Heart right ventricle (tissue), 16 donors: ENCODE measurements at regions not wholly inside any gene's neighbourhood (a gene's known extent, or its start where the extent isn't known, plus 50 kb on each side); places are given as distances from the start of the nearest gene placed in this dataset.

Experiments used
- ATAC-seq, 8 donors: fragments of 200-7000 bp; cut with Tn5 transposase; one replicate each; pipeline ENCODE4 v1.9.1; 2020; ENCODE audit warnings: mild to moderate bottlenecking in 8 of 8, moderate library complexity in 8 of 8, moderate number of reproducible peaks in 1 of 8
- DNase-seq, 2 donors: peaks; one replicate each; pipeline ENCODE4 v3.0.0-alpha.2; 2020
- H3K27ac ChIP-seq, 10 donors: fragments of 200-600 bp; sonication (generic) in 2 of 10; one replicate each; pipeline versions ENCODE4 v1.5.0 to v1.8.0; 2020 to 2022; ENCODE audit warnings: mild to moderate bottlenecking in 3 of 10
- H3K27me3 ChIP-seq, 7 donors: fragments of 200-600 bp; one replicate each; pipeline ENCODE4 v1.8.0; 2021 to 2022; ENCODE audit warnings: mild to moderate bottlenecking in 2 of 7
- H3K36me3 ChIP-seq, 9 donors: fragments of 200-600 bp; sonication (generic) in 1 of 9; one replicate each; pipeline versions ENCODE4 v1.5.0 to v1.8.0; 2020 to 2022; ENCODE audit warnings: mild to moderate bottlenecking in 2 of 9
- H3K4me1 ChIP-seq, 9 donors: fragments of 200-600 bp; sonication (generic) in 1 of 9; one replicate each; pipeline versions ENCODE4 v1.5.0 to v1.8.0; 2020 to 2022; ENCODE audit warnings: mild to moderate bottlenecking in 4 of 9
- H3K4me3 ChIP-seq, 10 donors: fragments of 200-600 bp; sonication (generic) in 2 of 10; one replicate each; pipeline versions ENCODE4 v1.5.0 to v1.8.0; 2020 to 2022; ENCODE audit warnings: mild to moderate bottlenecking in 7 of 10, moderate library complexity in 2 of 10
- H3K9me3 ChIP-seq, 11 donors: fragments of 200-600 bp in 10 of 11; sonication (generic) in 2 of 11; one replicate each; pipeline versions ENCODE4 v1.5.0 to v1.8.0; 2013 to 2022; ENCODE audit warnings: mild to moderate bottlenecking in 2 of 11, control low read depth in 1 of 11, moderate library complexity in 1 of 11
- CTCF ChIP-seq, 9 donors: fragments of 200-600 bp; sonication (generic) in 2 of 9; IDR thresholded peaks; one replicate each; pipeline versions ENCODE4 v1.5.0 to v1.8.0; 2021 to 2022; ENCODE audit warnings: antibody characterized with exemption in 9 of 9, mild to moderate bottlenecking in 5 of 9, moderate library complexity in 1 of 9
- WGBS, 2 donors: extraction: QIAGEN DNeasy Blood & Tissue Kit; methylation state at CpG; one replicate each; pipeline ENCODE4 v1.1.7; 2013; ENCODE audit warnings: inconsistent platforms in 1 of 2; 5-methylcytosine and 5-hydroxymethylcytosine counted together
- intact Hi-C, 10 donors: fragments of 100-400 bp; cut with DNase I; formaldehyde crosslinking; loops; one replicate each; pipeline versions ENCODE4 v1.11.1 to v1.14.2; 2022
- donor health status: Arrhythmogenic right ventricular cardiomyopathy.
- donor health status: ischemic (EF 13 %, LVEDD 7.1; RV severe dilation, severe dysfunction).
- donor health status: healthy with polysubstance abuse.
- donor health status: DM: no; HTN: yes; CAD: no.
- donor health status: DM: no; HTN: no; CAD: no.
- donor health status: ischemic (EF 25% LVEDD 6.9; RV normal size, moderate dysfunction).
- donor health status: ischemic (EF 25% LVEDD 5.7; RV mildly dilated, moderate dysfunction).
- donor health status: healthy.
- donor health status: DM: yes; HTN: yes; CAD: no.
- donor health status: Ischemic cardiomyopathy.
- donor health status: ischemic (EF 35%, LVEDD 5.7; RV mildly dilated, moderate dysfunction).
- donor health status: nonischemic (EF 11% LVEDD 7.7; RV severe dilation, severe dysfunction).
- donor health status: DM: yes; HTN: yes; CAD: no.
- donor health status: PGD.
- donor health status: ischemic (EF 29% LVEDD 5.4; RV normal size, mild dysfunction).
- donor health status: nonischemic (EF 23%, LVEDD 6.1; RV moderate dilation, normal function).

- no peaks in the 10 kb centered on the region for H3K4me1 ChIP-seq
- intact Hi-C loops: loop anchor here in 1 of 10 donors (10.0 kb wide), 1 partner anchor 142 kb away; no protein-coding TSS in a partner anchor
- no peak overlapping the region for H3K4me3 ChIP-seq
- ATAC-seq (no peak), DNase-seq (no peak)
- no peak for TF ChIP-seq CTCF (IDR thresholded peaks at IDR 0.05)
- H3K36me3 ChIP-seq: no peaks in the 10 kb centered on the region
- H3K9me3 ChIP-seq: no peaks in the 10 kb centered on the region
- H3K27ac ChIP-seq: no peak overlapping the region
- WGBS, 2 donors: 94 to 97% methylated on average over 1 of the region's 1 CpG
- no peaks in the 10 kb centered on the region for H3K27me3 ChIP-seq
Measured at GRCh38 chr1:85102479-85102878, 54.2 kb upstream of the MCOLN3 start.
